ENCODE measurements at regions not wholly inside any gene's neighbourhood (a gene's known extent, or its start where the extent isn't known, plus 50 kb on each side); places are given as distances from the start of the nearest gene placed in this dataset.
A peak's percentile ranks its signal among the peaks of the same experiment; 100 is the strongest.
"Not testable (repeated sequence)": the region's sequence is repeated elsewhere in the genome, so short reads cannot be mapped to it uniquely, and the experiment has no call there.

DNA sequence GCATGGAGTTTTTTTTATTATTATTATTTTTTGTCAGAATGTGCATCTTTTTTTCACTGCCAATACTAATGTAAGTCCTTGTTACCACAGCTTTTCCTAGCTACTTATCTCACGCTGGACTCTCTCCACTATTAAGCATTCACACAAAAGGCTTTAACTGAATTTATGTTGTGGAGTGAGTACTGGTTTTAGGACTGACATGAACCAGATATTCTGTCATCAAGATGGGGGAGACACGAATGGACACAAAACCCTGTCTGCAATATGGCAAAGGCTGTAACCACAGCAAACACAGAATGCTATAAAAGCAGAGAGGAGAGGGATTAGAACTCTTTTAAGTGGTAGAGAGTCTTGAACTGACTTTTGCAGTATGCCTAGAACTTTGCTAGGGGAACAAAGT lies 592.2 kb upstream of the TBL1XR1 start:
- no peak for DNase-seq

DNA sequence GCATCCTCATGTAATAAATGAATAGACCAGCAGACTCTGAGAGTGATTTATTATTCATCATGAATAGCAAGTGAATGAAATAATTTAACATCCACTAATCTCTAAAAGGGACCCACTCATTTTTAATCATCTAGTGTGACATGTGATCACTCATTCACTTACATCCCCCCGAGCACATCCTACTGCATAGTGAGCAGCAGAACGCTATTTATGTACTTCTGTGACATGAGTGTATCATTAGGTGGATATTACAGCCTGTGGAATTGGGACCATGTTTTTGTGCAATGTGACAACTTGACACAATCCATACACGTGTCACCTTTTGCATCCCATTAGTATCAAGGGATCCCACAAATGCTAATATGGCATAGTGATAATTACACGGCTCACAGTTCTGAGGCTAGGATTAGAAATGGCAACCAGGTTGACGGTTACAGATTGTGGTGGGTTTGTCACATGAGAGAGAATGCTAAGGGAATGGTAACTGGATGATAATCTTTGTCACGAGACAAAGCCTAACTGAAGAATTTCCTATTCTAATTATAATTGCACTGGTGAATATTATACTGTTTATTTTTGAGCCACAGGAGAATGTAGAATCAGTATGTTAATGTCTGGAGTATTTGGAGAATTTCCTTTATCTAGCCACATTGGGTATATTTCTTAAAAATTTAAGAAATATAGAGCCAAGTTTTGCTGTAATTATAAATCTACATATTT lies 595.2 kb upstream of the TBL1XR1 start:
- DNase-seq = no peak

DNA sequence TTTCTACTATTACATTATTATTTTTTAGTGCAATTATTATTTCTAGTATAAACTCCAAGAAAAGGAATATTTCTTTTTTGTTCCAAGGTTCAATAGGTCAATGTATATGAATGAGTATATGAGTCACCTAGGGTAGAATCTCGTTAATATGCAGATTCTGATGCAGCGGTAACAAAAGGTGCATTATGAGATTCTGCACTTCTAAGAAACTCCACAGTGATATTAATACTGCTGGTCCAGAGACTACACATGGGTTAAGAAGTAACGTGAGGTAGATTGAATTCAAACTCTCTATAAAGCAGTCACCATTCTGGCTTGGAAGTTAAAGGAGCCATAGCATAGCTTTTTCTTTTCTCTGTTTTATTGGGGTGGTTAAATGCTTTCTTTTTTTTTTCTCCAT lies 596.2 kb upstream of the TBL1XR1 start:
- no peak for DNase-seq

DNA sequence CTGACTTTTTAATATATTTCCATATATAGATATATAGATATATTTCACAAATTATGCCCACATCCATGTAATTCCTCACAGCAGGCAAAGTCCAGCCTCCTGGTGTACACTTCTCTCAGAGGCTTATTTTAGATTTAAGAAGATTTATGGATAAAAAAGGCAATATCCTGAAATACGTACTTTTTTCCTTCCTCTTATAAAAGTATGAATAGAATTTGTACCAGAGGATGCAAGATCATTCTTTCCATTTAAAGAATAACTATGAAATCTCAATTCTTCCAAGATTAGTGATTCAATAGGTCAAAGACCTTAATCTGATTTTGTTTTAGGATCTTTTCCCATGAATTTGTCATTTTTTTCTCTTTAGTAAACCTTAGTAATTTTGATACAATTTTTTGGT lies 597.9 kb upstream of the TBL1XR1 start:
- no peak for DNase-seq

DNA sequence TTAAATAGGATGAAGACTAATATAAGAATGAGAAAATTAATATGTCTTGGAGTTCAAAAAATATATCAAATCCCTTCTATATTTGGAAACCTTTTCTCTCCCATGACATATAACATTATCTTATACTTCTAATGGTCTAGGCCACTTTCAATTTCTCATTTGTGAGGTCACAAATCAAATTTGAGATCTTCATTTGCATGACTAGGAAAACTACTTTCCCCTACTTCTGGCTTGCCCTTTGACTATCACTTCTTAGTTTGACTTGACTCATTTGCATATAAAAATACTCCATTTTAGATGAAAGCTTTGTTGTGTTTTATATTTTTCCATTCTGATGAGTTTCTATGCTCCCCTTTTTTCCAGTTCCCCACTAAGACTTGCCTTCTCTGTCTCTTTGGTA lies 598.6 kb upstream of the TBL1XR1 start:
- no peak for DNase-seq

DNA sequence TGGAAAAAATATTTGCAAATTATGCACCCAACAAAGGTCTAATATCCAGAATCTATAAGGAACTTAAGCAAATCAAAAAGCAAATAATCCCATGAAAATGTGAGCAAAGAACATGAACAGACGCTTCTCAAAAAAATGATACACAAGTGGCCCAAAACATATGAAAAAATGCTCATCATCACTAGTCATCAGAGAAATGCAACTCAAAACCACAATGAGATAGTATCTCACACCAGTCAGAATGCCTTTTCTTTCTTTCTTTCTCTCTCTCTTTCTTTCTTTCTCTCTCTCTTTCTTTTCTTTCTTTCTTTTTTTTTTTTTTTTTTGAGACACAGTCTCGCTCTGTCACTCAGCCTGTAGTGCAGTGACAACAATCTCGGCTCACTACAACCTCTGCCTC lies 602.9 kb upstream of the TBL1XR1 start:
- not testable (repeated sequence) for DNase-seq

DNA sequence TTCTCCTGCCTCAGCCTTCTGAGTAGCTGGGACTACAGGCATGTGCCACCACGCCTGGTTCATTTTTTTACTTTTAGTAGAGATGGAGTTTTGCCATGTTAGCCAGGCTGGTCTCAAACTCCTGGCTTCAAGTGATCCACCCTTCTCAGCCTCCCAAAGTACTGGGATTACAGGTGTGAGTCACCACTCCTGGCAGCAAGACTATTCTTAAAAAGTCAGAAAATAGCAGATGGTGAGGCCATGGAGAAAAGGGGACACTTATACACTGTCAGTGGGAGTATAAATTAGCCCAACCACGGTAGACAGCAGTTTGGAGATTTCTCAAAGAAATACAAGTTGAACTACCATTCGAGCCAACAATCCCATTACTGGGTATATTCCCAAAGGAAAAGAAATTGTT lies 603.3 kb upstream of the TBL1XR1 start:
- DNase-seq = no peak

DNA sequence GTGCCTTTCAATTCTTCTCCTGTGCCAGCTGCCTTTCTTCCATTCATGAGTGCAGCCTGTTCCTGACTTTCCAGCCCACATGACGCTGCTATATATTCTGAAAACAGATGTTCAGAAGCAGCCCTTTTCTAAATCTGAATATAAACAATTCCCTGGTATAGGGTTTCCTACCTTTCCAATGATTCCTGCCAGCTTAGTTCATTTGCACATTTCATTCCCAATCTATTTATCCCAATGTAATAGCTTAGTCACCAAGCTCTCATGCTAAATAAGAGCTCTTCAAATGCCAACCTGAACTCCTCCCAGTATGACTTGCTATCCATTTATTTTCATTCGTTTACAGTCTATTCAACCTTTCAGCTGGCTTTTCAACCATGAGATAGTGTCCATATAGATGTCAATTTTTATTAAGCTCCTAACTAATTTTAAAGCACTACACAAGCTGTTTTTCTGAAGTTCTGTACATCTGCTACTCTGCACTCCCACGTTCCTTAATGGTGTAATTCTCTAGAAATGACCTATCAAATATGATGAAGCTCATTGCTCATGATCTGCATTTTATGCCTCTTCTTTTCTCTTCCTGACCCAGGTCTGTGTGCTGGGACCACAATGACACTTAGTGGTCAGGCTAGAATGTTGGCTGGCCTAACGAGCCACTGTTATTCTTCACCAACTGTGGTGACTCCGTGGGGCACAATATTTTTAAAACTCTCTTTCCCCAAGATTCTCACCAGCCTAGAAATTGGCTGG lies 605.0 kb upstream of the TBL1XR1 start:
- DNase-seq = no peak

DNA sequence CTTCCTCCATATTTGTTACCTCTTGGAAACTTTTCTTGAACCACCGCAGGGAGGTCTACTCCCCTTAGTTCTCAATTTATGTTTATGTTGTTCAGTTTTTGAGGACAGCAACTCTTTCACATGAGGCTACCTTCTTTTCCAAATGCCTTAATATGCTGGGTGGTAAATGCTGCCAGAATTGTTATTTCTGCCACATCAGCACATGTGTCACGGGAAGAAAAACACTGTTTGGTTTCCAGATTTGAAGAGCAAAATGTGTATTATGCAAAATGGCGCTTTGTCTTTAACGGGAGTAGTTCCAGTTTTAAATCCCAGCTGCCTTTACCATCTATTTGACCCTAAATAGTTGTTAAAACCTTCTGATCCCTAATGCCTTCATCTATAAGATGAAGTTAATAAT lies 606.2 kb upstream of the TBL1XR1 start:
- no peak for DNase-seq

DNA sequence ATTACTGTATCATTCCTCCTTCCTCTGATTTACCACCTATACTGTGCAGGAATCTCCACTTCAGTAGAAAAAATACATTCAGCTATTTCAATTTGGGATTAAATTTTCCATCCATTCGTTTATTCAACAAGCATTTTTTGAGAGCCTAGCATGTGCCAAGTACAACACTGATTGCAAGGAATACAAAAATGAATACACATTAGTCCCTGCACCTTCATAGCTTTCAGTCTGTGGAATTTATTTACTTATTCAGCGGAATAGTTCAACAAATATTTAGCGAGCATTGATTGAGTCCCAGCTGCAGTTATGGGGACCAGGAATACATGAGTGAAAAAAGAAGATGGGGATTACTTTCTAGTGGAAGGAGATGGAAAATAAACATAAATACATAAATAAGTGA lies 606.8 kb upstream of the TBL1XR1 start:
- no peak for DNase-seq

DNA sequence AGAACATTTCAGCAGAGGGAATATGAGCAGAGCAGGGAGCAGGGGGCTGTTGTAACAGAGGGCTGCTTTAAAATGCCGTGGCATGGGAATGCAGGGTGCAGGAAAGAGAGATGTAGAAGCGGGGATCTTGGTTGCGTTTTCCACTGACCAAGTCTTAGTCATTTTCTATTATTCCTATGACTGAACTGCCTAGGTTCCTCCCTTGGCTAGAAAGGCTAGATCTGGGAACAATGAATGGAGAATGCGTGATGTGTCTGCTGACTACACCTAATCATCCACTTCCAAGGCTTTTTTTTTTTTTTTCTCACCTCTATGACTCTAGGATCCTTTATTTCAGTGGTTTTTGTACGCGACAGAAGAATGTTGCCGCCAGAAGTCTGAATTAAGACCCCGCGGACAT lies 607.4 kb upstream of the TBL1XR1 start:
- DNase-seq = no peak

DNA sequence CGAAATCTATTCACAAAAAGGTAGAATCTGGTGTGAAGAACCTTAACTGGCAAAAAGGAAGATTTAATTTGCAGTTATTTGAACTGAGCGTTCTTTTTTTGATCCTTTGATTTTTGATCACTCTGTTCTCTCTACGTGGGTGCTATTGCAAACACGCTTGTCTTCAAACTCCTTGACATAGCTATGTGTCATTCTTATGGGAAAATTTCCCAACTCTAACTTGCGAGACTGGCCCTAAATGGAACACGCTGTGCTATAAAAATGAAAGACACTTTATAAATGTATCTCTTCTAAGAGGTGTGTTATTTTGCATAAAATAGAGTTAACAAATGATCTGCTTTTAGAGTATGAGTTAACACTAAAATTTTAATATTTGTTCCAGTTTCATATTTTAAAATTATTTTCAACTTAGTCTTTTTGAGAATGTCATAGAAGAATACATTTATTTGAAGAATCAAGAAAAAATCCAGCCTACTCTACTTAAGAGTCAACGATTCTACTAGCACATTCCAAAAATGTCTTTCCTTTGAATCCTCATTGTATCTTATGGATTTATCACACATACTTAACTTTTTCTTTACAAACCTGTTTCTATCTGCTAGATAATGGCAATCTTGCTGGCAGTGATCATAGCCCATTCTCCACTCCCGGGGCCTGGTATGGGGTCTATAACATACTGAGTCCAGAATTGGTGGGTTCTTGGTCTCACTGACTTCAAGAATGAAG lies 610.0 kb upstream of the TBL1XR1 start:
- DNase-seq = no peak

DNA sequence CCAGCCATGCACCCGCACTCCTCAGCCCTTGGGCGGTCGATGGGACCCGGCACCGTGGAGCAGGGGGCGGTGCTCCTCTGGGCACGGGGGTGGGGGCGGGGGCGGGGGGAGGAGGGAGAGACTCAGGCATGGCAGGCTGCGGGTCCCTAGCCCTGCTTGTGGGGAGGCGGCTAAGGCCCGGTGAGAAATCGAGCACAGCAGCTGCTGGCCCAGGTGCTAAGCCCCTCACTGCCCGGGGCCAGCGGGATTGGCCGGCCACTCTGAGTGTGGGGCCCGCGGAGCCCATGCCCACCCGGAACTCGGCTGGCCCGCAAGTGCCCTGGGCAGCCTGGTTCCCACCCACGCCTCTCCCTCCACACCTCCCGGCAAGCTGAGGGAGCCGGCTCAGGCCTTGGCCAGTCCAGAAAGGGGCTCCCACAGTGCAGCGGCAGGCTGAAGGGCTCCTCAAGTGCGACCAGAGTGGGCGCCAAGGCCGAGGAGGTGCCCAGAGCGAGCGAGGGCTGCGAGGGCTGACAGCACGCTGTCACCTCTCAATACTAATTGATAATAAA lies 611.7 kb upstream of the TBL1XR1 start:
- DNase-seq = not testable (repeated sequence)

DNA sequence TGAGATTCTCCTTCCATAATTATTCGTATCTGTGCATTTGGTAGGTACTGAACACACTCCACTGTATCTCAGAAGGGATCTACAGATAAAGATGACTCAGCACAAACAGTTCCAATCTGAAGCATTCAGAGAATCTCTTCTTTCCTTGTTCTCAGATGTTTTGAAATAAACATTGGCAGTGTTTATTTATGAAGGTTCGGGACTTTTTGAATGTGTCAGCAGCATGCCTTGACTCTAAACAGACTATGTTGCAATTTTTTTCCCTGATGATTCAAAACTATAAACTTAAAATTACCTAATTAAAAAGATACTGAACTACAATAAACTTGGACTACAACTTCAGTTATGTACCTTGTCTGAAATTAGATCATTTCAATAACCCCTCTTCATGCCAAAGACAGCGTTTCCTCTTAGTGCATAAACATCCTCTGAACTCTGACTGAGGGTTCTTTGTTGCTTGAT lies 612.9 kb upstream of the TBL1XR1 start:
- peak; percentile 37 for DNase-seq

DNA sequence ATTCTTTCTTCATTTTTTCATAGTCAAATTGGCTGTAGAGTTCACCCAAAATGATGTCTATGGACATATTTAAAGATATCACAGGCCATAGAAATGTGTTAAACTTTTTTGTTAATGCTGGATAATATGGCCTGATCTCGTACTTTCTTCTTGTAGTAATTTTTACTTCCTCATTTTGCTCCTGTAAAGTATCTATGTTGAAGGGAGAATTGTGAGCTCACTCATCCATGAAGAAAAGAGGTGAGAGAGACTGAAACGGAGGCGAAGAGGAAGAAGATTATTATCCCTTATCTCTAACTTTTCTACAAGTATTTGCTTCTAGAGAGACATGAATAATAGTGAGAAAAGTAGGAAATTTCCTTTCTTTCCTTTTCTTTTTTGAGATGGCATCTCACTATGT lies 613.8 kb upstream of the TBL1XR1 start:
- DNase-seq = no peak

DNA sequence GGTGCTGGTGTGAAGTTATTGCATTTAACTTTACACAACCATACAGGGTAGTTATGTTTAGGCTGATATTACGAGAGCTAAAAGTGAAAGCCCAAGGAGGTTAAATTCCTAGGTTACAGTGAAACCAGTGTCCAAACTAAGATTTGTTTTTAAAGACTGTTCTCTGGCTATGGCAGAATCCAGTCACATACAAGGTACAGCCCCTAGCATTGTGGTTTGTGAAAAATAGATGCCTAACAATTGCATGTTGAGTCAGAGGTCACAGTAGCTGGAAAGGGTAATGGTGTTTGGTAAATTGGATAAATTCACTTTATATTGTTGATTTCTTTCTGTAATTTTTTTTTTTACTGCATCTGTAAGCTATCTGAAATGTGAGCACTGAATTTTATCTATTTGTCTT lies 614.6 kb upstream of the TBL1XR1 start:
- no peak for DNase-seq

DNA sequence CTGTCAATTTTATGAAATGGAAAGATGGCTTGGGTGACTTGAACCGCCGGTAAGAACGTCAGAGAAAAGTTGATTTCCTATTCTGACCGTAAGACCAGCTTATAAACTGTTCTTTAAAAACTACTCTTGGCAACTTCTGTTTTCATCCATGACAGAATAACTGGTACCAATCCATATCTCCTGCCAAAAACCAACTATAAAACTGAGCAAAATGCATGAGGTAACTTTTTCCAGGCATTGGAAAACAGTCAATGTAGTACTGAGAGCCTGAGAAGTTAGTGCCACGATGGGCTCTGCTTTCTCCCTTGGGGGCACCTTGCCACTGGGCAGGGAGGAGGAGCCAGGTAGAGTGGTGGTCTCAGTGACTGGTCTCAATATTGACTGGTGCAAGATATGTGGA lies 615.2 kb upstream of the TBL1XR1 start:
- DNase-seq = no peak

DNA sequence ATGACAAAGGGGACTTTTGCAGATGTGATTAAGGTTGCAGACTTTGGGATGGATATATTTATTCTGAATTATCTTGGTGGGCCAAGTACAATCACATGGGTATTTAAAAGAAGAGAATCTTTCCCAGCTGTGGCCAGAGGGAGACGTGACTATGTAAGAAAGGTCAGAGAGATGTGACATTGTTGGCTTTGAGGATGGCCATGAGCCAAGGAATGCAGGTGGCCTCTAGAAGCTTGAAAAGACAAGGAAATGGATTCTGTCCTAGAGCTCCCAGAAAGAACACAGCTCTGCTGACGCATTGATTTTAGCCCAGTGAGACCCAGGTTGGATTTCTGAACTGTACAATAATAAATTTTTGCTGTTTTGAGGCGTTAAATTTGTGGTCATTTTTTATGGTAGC lies 616.0 kb upstream of the TBL1XR1 start:
- DNase-seq = peak; percentile 7

DNA sequence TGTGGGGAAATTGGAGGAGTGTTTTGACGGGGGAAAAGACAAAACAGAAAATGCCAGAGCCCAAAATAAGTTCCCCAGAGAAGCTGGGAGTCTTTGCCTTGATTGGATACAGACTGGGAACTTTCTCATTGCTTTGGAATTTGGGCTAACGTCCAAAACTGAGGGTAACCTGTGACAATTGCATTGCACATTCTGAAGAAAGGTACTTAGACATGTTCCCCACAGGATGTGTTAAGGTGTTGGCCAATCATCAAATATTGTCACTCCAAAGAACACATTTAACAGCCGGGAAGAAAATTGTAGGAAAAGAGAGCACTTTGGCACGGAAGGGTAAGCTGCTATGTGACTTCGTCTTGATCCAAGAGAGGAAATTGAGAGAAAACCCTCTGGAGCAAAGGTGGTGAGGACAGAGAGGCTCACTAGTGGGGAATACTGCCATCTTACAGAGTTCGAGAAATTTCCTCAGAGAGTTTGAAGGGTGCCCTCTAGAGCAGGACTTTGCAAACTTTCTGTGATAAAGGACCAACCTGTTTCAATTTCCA lies 619.5 kb upstream of the TBL1XR1 start:
- peak; percentile 37 for DNase-seq

DNA sequence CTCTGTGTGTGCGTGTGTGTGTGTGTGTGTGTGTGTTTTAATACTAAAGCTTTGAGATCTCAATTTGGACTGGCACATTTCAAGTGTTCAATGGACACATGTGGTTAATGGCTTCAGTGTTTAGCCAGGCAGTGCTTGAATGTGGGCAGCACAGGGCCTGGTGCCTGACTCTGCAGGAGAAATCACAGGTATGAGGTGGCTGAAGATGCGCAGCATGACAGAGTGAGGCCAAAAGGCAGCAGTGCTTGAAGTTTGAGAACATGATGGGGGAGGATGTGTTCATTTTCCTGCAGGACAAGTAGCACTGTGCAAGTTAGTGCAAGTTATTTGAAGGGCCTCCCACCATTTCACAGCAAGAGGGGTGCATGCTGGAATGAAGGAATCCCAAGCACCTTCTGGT lies 620.5 kb upstream of the TBL1XR1 start:
- no peak for DNase-seq

DNA sequence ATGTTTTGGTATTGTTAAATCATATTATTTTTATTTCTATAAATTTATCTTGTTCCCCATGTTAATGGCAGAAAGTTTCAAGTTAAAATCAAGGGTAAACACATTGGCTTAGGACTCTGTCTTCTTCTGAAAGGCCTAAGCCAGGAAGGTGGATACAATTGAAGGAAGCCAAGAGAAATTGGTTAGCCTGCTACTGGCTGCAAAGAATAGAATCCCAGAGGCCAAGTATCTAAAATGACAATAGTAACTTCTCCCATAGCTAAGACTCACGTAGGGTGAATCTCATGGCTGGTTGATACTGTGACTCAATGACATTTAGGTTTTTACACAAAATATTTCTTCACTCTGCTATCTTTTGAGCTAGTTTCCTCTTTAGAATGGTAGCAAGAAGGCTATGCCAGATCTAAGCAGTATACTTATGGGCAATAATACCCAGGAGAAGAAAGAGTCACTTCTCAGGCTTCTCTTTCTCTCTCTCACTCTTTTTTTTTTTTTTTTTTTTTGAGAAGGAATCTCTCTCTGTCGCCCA lies 621.5 kb upstream of the TBL1XR1 start:
- DNase-seq = no peak

DNA sequence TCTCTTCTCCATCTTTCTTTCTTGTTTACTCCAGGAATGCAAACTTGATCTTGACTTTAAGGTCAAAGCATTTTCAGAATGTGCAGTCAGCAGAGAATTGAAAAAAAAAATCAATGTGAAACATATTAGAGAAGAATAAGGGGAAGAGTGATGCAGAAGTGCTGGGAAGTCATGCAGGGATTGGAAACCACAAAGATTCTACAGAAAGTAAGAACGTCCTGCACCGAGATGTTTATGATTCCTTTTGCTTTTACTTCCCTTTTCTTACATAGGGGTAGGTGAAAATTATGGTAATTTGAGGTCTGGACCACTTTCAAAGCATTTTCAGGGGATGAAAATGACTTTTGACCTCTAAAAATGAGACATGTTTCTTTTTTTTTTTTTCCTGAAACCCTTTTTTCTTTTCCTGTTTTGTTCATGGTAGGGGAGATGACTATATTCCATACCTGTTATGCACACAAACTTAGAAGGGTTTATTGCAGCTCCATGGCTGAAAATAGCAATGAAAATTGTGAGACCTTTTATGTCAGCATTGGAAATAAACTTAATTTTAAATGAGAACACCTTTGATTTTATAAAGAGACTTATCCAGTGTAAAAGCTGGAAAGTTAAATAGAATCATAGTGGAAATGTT lies 623.5 kb upstream of the TBL1XR1 start:
- no peak for DNase-seq
